A673 (cell line): ENCODE measurements at regions not wholly inside any gene's neighbourhood (a gene's known extent, or its start where the extent isn't known, plus 50 kb on each side); places are given as distances from the start of the nearest gene placed in this dataset.

Experiments used
- BruUV-seq: library from RNA; stranded (reverse); fragments of 400-500 nt; replicated peaks from 2 replicates; lab custom pipeline; 2021; lab: Mats Ljungman, UMichigan
- CTCF ChIA-PET: fragments of 300-600 bp; sonication (Branson Sonifier 250); formaldehyde crosslinking; loops from one replicate; lab custom pipeline; 2022; ENCODE audit warnings: antibody characterized with exemption; lab: Charles Lee
- POLR2A ChIA-PET: fragments of 300-600 bp; sonication (Branson Sonifier 250); formaldehyde crosslinking; loops from one replicate; lab custom pipeline; 2022; ENCODE audit warnings: antibody characterized with exemption; ENCODE audit not compliant: low non-redundant PET; lab: Charles Lee
- DNase-seq: peaks from one replicate; pipeline ENCODE4 v3.0.0-alpha.2; 2015; ENCODE audit warnings: low spot score
- H3K27ac ChIP-seq: fragments of 200-600 bp; sonication (generic); 2 replicates; pipeline ENCODE4 v1.5.1; 2016; ENCODE audit warnings: mixed run types, low read depth, mild to moderate bottlenecking, mixed read lengths, antibody characterized with exemption, low read length; ENCODE audit not compliant: poor library complexity, severe bottlenecking
- H3K27me3 ChIP-seq: fragments of 200-600 bp; sonication (generic); replicated peaks from 2 replicates; pipeline ENCODE4 v1.6.1; 2017; ENCODE audit warnings: mixed run types, low read depth, mild to moderate bottlenecking, mixed read lengths, antibody characterized with exemption, low read length; ENCODE audit not compliant: insufficient read depth, poor library complexity
- H3K36me3 ChIP-seq: fragments of 200-600 bp; sonication (generic); 2 replicates; pipeline ENCODE4 v1.6.1; 2016; ENCODE audit warnings: mixed run types, mild to moderate bottlenecking, mixed read lengths, antibody characterized with exemption, low read length; ENCODE audit not compliant: insufficient read depth, poor library complexity, severe bottlenecking
- H3K4me1 ChIP-seq: fragments of 200-600 bp; sonication (generic); 2 replicates; pipeline ENCODE4 v1.6.1; 2017; ENCODE audit warnings: mixed run types, mild to moderate bottlenecking, mixed read lengths, antibody characterized with exemption, low read length; ENCODE audit not compliant: insufficient read depth, poor library complexity, severe bottlenecking
- H3K4me3 ChIP-seq: fragments of 200-600 bp; sonication (generic); 2 replicates; pipeline ENCODE4 v1.5.1; 2016; ENCODE audit warnings: low read depth, mixed run types, mild to moderate bottlenecking, mixed read lengths, low read length; ENCODE audit not compliant: poor library complexity, severe bottlenecking
- H3K9me3 ChIP-seq: fragments of 200-600 bp; sonication (generic); 2 replicates; pipeline ENCODE4 v1.6.1; 2016; ENCODE audit warnings: mixed run types, low read depth, mild to moderate bottlenecking, mixed read lengths, antibody characterized with exemption, low read length; ENCODE audit not compliant: poor library complexity, severe bottlenecking
- EZH2 ChIP-seq: fragments of 200-600 bp; sonication (generic); IDR thresholded peaks from 2 replicates; pipeline ENCODE4 v1.6.1; 2017; ENCODE audit warnings: borderline replicate concordance, low read depth, mild to moderate bottlenecking, mixed read lengths, antibody characterized with exemption, low read length; ENCODE audit not compliant: poor library complexity, severe bottlenecking
- intact Hi-C: fragments of 100-400 bp; cut with micrococcal nuclease; formaldehyde crosslinking; loops from one replicate; pipeline ENCODE4 v1.10.0; 2022; ENCODE audit not compliant: unreplicated experiment
- TF ChIP-seq, protein P1 (sequence below): fragments of 300-800, 200-600 bp; sonication (generic); conservative IDR thresholded peaks from 2 replicates; pipeline ENCODE4 v1.5.1; 2017; ENCODE audit warnings: low read depth, mild to moderate bottlenecking, antibody characterized with exemption, low read length, moderate library complexity, mixed read lengths

GRCh38 chr5:174501461-174502069, 222.8 kb upstream of the MSX2 start:
- no peak for DNase-seq
- no peaks in the 10 kb centered on the region for H3K36me3 ChIP-seq
- BruUV-seq = no TSS peak
- peaks cover 10% of the 10 kb centered on the region for H3K4me1 ChIP-seq
- TF ChIP-seq, protein P1, sequence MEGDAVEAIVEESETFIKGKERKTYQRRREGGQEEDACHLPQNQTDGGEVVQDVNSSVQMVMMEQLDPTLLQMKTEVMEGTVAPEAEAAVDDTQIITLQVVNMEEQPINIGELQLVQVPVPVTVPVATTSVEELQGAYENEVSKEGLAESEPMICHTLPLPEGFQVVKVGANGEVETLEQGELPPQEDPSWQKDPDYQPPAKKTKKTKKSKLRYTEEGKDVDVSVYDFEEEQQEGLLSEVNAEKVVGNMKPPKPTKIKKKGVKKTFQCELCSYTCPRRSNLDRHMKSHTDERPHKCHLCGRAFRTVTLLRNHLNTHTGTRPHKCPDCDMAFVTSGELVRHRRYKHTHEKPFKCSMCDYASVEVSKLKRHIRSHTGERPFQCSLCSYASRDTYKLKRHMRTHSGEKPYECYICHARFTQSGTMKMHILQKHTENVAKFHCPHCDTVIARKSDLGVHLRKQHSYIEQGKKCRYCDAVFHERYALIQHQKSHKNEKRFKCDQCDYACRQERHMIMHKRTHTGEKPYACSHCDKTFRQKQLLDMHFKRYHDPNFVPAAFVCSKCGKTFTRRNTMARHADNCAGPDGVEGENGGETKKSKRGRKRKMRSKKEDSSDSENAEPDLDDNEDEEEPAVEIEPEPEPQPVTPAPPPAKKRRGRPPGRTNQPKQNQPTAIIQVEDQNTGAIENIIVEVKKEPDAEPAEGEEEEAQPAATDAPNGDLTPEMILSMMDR = no peak
- no peak for TF ChIP-seq EZH2
- no peak overlapping the region for H3K4me3 ChIP-seq
- H3K9me3 ChIP-seq = peaks cover 3% of the 10 kb centered on the region
- ChIA-PET POLR2A (no interaction called here), CTCF (no interaction called here)
- H3K27ac ChIP-seq = no peak overlapping the region
- intact Hi-C loops = no loop called here
- H3K27me3 ChIP-seq = no peaks in the 10 kb centered on the region

DNA sequence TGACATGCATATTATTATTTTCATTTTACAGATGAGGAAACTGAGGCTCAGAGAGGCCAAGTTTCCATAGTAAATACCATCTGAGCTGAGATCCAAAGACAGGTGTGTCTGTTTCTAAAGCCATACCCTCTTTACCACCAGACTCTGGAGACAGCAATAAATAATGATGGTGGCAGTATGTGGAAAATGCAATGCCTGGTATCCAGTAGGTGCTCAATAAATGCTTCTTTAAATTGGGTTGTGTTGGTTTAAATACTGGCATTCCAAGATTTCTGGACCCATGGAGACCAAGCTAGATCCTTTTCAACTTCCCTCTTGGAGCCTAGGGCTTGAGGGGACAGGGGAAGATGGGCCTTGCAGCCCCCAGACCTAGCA, 221.3 kb upstream of the MSX2 start:
- intact Hi-C loops = no loop called here
- Histone ChIP-seq H3K27me3 (no peaks in the 10 kb centered on the region), H3K36me3 (no peaks in the 10 kb centered on the region), H3K9me3 (peaks cover 3% of the 10 kb centered on the region), H3K4me3 (no peak overlapping the region), H3K4me1 (peaks cover 10% of the 10 kb centered on the region), H3K27ac (no peak overlapping the region)
- no peak for TF ChIP-seq EZH2
- TF ChIP-seq, protein P1 = no peak
- ChIA-PET POLR2A (no interaction called here), CTCF (no interaction called here)
- BruUV-seq = no TSS peak
- DNase-seq = no peak

GRCh38 chr5:174503461-174504265, 220.7 kb upstream of the MSX2 start:
- Histone ChIP-seq H3K36me3 (no peaks in the 10 kb centered on the region), H3K27me3 (no peaks in the 10 kb centered on the region), H3K9me3 (peaks cover 2% of the 10 kb centered on the region), H3K27ac (peak overlapping the region; percentile 64), H3K4me1 (peaks cover 10% of the 10 kb centered on the region), H3K4me3 (peak overlapping the region; percentile 22)
- peak; percentile 65 for DNase-seq
- BruUV-seq = no TSS peak
- TF ChIP-seq EZH2 = no peak
- CTCF ChIA-PET = no interaction called here
- POLR2A ChIA-PET = no interaction called here
- intact Hi-C loops = no loop called here
